PFSK-1 (cell line): ENCODE measurements at regions not wholly inside any gene's neighbourhood (a gene's known extent, or its start where the extent isn't known, plus 50 kb on each side); places are given as distances from the start of the nearest gene placed in this dataset.
A peak's percentile ranks its signal among the peaks of the same experiment; 100 is the strongest.

Experiments used
- FOXP2 ChIP-seq: optimal IDR thresholded peaks from 2 replicates; pipeline ENCODE3; 2011; ENCODE audit warnings: borderline replicate concordance, control low read depth, inconsistent platforms; ENCODE audit not compliant: insufficient read depth; ENCODE audit errors: extremely low read length, extremely low read depth
- POLR2AphosphoS5 ChIP-seq: IDR thresholded peaks from 2 replicates; pipeline ENCODE4 v1.6.1; 2012; ENCODE audit warnings: low read depth, mild to moderate bottlenecking, control low read depth, low read length, moderate library complexity
- REST ChIP-seq, 2 experiments: IDR thresholded peaks; 2 replicates each; pipeline versions ENCODE4 v1.6.1 to v1.8.0; 2011 to 2012; ENCODE audit warnings: low read depth in 2 of 2, low read length in 2 of 2, control low read depth in 1 of 2, inconsistent platforms in 1 of 2, mild to moderate bottlenecking in 1 of 2, moderate library complexity in 1 of 2; ENCODE audit not compliant: insufficient read depth in 1 of 2
- SIN3A ChIP-seq: IDR thresholded peaks from 2 replicates; pipeline ENCODE4 v1.6.1; 2012; ENCODE audit warnings: mild to moderate bottlenecking, low read length, moderate library complexity, borderline replicate concordance; ENCODE audit not compliant: insufficient read depth
- TAF1 ChIP-seq: IDR thresholded peaks from 2 replicates; pipeline ENCODE4 v1.6.1; 2012; ENCODE audit warnings: low read length, control low read depth, borderline replicate concordance; ENCODE audit not compliant: insufficient read depth

GRCh38 chr10:8149991-8150390 lies 95.5 kb downstream of the GATA3 start:
- no peak for TF ChIP-seq POLR2AphosphoS5
- TF ChIP-seq FOXP2 = no peak
- no peak for TF ChIP-seq SIN3A
- no peak for TF ChIP-seq REST (IDR thresholded peaks at IDR 0.05; ENCODE audit: insufficient read depth in 1 of 2, low read depth in 2 of 2, low read length in 2 of 2)
- no peak for TF ChIP-seq TAF1

- no peak for TF ChIP-seq FOXP2
- no peak for TF ChIP-seq POLR2AphosphoS5
- no peak for TF ChIP-seq TAF1
- no peak for TF ChIP-seq REST (IDR thresholded peaks at IDR 0.05; ENCODE audit: insufficient read depth in 1 of 2, low read depth in 2 of 2, low read length in 2 of 2)
- no peak for TF ChIP-seq SIN3A
Measured at GRCh38 chr10:8150401-8150905, 96.0 kb downstream of the GATA3 start.

- no peak for TF ChIP-seq SIN3A
- TF ChIP-seq REST (IDR thresholded peaks at IDR 0.05; ENCODE audit: insufficient read depth in 1 of 2, low read depth in 2 of 2, low read length in 2 of 2) = no peak
- no peak for TF ChIP-seq TAF1
- TF ChIP-seq FOXP2 = no peak
- TF ChIP-seq POLR2AphosphoS5 = no peak
Measured at GRCh38 chr10:8151086-8151485, 96.6 kb downstream of the GATA3 start.

GRCh38 chr10:8156918-8157317 lies 102.4 kb downstream of the GATA3 start:
- TF ChIP-seq FOXP2 (no peak), REST (IDR thresholded peaks at IDR 0.05; ENCODE audit: insufficient read depth in 1 of 2, low read depth in 2 of 2, low read length in 2 of 2) (peak in 1 of 2 experiments; percentile 72; a peak in 1 of 4 replicates)
